ENCODE measurements at regions not wholly inside any gene's neighbourhood (a gene's known extent, or its start where the extent isn't known, plus 50 kb on each side); places are given as distances from the start of the nearest gene placed in this dataset.

GRCh38 chr7:36777855-36778254 is 53.6 kb upstream of the AOAH start:
- H3K27me3 ChIP-seq (ENCODE audit: control insufficient read depth in 3 of 3, insufficient read depth in 3 of 3, low read length in 2 of 3): no peaks in the 10 kb centered on the region
- TF ChIP-seq CTCF (IDR thresholded peaks at IDR 0.05; ENCODE audit: control extremely low read depth, extremely low read depth): no peak
- no peak overlapping the region for H3K27ac ChIP-seq (ENCODE audit: low read depth in 1 of 2, low read length in 1 of 2)
- DNase-seq (no peak), ATAC-seq (ENCODE audit: insufficient read depth, low FRiP score) (no peak)
- H3K4me1 ChIP-seq (ENCODE audit: control insufficient read depth in 5 of 5, insufficient read depth in 5 of 5, low read length in 5 of 5): no peaks in the 10 kb centered on the region
- 84 to 91% methylated on average over 4 of the region's 4 CpGs for WGBS, 2 donors
- H3K9ac ChIP-seq (ENCODE audit: insufficient read depth in 1 of 2, low read length in 2 of 2): no peak overlapping the region
- H3K36me3 ChIP-seq (ENCODE audit: control insufficient read depth in 4 of 4, insufficient read depth in 4 of 4, low read length in 4 of 4): no peaks in the 10 kb centered on the region
- no peak overlapping the region for H3K4me3 ChIP-seq
- H3K9me3 ChIP-seq (ENCODE audit: control insufficient read depth in 4 of 4, insufficient read depth in 3 of 4, low read length in 3 of 4): peaks cover 0 to under 1% (median 0%) of the 10 kb centered on the region in 4 donors

- Histone ChIP-seq H3K4me3 (no peak overlapping the region), H3K36me3 (ENCODE audit: control insufficient read depth in 4 of 4, insufficient read depth in 4 of 4, low read length in 4 of 4) (no peaks in the 10 kb centered on the region), H3K27ac (ENCODE audit: low read depth in 1 of 2, low read length in 1 of 2) (no peak overlapping the region), H3K9me3 (ENCODE audit: control insufficient read depth in 4 of 4, insufficient read depth in 3 of 4, low read length in 3 of 4) (peaks cover 0 to 2% (median 0%) of the 10 kb centered on the region in 4 donors), H3K9ac (ENCODE audit: insufficient read depth in 1 of 2, low read length in 2 of 2) (no peak overlapping the region), H3K4me1 (ENCODE audit: control insufficient read depth in 5 of 5, insufficient read depth in 5 of 5, low read length in 5 of 5) (no peaks in the 10 kb centered on the region), H3K27me3 (ENCODE audit: control insufficient read depth in 3 of 3, insufficient read depth in 3 of 3, low read length in 2 of 3) (no peaks in the 10 kb centered on the region)
- ATAC-seq (ENCODE audit: insufficient read depth, low FRiP score) (no peak), DNase-seq (no peak)
- TF ChIP-seq CTCF (IDR thresholded peaks at IDR 0.05; ENCODE audit: control extremely low read depth, extremely low read depth): no peak
- 37 to 53% methylated on average over 7 of the region's 7 CpGs for WGBS, 2 donors
Measured at GRCh38 chr7:36777062-36777461, 52.8 kb upstream of the AOAH start.

DNA sequence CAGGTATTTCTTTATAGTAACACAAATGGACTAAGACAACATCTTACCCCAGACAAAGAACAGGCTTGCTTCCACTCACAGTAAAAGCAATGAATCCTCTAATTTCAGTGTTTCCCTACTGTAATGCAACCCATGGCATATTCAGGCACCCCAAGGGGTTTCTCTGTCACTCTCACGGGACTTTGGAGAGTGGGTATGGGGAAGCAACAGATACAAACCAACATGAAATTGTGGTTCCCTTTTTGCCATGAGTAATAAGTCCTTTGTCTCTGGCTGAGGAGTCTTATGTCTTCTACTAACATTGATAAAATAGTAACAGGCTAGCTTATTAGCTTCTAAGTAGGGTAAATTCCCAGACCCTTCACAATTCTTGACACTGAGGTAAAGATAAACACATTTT is 51.4 kb upstream of the AOAH start:
- no peaks in the 10 kb centered on the region for H3K27me3 ChIP-seq (ENCODE audit: control insufficient read depth in 3 of 3, insufficient read depth in 3 of 3, low read length in 2 of 3)
- H3K36me3 ChIP-seq (ENCODE audit: control insufficient read depth in 4 of 4, insufficient read depth in 4 of 4, low read length in 4 of 4): no peaks in the 10 kb centered on the region
- no peaks in the 10 kb centered on the region for H3K4me1 ChIP-seq (ENCODE audit: control insufficient read depth in 5 of 5, insufficient read depth in 5 of 5, low read length in 5 of 5)
- H3K9ac ChIP-seq (ENCODE audit: insufficient read depth in 1 of 2, low read length in 2 of 2): no peak overlapping the region
- TF ChIP-seq CTCF (IDR thresholded peaks at IDR 0.05; ENCODE audit: control extremely low read depth, extremely low read depth): no peak
- DNase-seq (no peak), ATAC-seq (ENCODE audit: insufficient read depth, low FRiP score) (no peak)
- H3K9me3 ChIP-seq (ENCODE audit: control insufficient read depth in 4 of 4, insufficient read depth in 3 of 4, low read length in 3 of 4): peaks cover 0 to 2% (median 0%) of the 10 kb centered on the region in 4 donors
- 35 to 66% methylated on average over 1 of the region's 1 CpG for WGBS, 2 donors
- H3K4me3 ChIP-seq: no peak overlapping the region
- no peak overlapping the region for H3K27ac ChIP-seq (ENCODE audit: low read depth in 1 of 2, low read length in 1 of 2)

DNA sequence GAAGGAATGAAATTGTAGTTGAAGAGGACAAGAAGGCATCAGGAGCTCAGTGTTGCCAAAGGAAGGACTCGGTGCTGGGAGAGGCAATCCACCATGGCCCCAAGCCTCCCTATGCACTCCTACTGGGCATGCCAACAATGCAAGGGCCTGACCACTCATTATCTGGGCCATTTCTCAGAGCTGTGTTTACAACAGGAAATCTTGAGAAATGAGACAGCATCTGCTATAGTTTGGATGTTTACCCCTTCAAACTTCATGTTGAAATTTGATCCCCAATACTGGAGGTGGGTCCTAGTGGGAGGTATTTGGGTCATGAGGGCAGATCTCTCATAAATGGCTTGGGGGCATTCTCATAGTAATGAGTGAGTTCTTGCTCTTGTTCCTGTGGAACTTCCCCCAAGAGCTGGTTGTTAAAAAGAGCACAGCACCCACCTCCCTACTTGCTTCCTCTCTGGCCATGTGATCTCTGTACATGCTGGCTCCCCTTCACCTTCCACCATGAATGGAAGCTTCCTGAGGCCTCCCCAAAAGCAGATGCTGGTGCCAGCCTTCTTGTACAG is 50.8 kb upstream of the AOAH start:
- Histone ChIP-seq H3K9me3 (ENCODE audit: control insufficient read depth in 4 of 4, insufficient read depth in 3 of 4, low read length in 3 of 4) (peaks cover 0 to 4% (median 0%) of the 10 kb centered on the region in 4 donors), H3K27ac (ENCODE audit: low read depth in 1 of 2, low read length in 1 of 2) (no peak overlapping the region), H3K36me3 (ENCODE audit: control insufficient read depth in 4 of 4, insufficient read depth in 4 of 4, low read length in 4 of 4) (no peaks in the 10 kb centered on the region), H3K27me3 (ENCODE audit: control insufficient read depth in 3 of 3, insufficient read depth in 3 of 3, low read length in 2 of 3) (no peaks in the 10 kb centered on the region), H3K9ac (ENCODE audit: insufficient read depth in 1 of 2, low read length in 2 of 2) (no peak overlapping the region), H3K4me3 (no peak overlapping the region), H3K4me1 (ENCODE audit: control insufficient read depth in 5 of 5, insufficient read depth in 5 of 5, low read length in 5 of 5) (no peaks in the 10 kb centered on the region)
- DNase-seq (no peak), ATAC-seq (ENCODE audit: insufficient read depth, low FRiP score) (no peak)
- WGBS, 2 donors: 84 to 87% methylated on average over 1 of the region's 1 CpG
- no peak for TF ChIP-seq CTCF (IDR thresholded peaks at IDR 0.05; ENCODE audit: control extremely low read depth, extremely low read depth)

Data from lung (tissue), 11 donors.